Mesenchymal stem cell (in vitro differentiated cells and primary cell): ENCODE measurements at regions not wholly inside any gene's neighbourhood (a gene's known extent, or its start where the extent isn't known, plus 50 kb on each side); places are given as distances from the start of the nearest gene placed in this dataset.
A peak's percentile ranks its signal among the peaks of the same experiment; 100 is the strongest.

ENCODE experiments used
- DNase-seq: peaks from one replicate; pipeline ENCODE4 v3.0.0-alpha.2; 2013
- H2AFZ ChIP-seq: one replicate; pipeline ENCODE4 v1.6.1; 2013; ENCODE audit warnings: low read depth, mild to moderate bottlenecking, control low read depth, inconsistent platforms, low read length, moderate library complexity
- H2AK5ac ChIP-seq: 2 replicates; pipeline ENCODE4 v1.6.1; 2013; ENCODE audit warnings: low read length, moderate library complexity, mild to moderate bottlenecking, inconsistent platforms; ENCODE audit not compliant: severe bottlenecking
- H2BK120ac ChIP-seq: one replicate; pipeline ENCODE4 v1.6.1; 2013; ENCODE audit warnings: low read depth, mild to moderate bottlenecking, inconsistent platforms, low read length, moderate library complexity
- H2BK12ac ChIP-seq, 2 experiments: one replicate each; pipeline ENCODE4 v1.6.1; 2013; ENCODE audit warnings: inconsistent platforms in 2 of 2, low read length in 2 of 2, mild to moderate bottlenecking in 2 of 2, moderate library complexity in 2 of 2, control low read depth in 1 of 2
- H2BK15ac ChIP-seq: one replicate; pipeline ENCODE4 v1.6.1; 2013; ENCODE audit warnings: mild to moderate bottlenecking, low read depth, inconsistent platforms; ENCODE audit not compliant: poor library complexity, severe bottlenecking
- H2BK5ac ChIP-seq: 2 replicates; pipeline ENCODE4 v1.6.1; 2013; ENCODE audit warnings: low read depth, mild to moderate bottlenecking, low read length, control low read depth, inconsistent platforms; ENCODE audit not compliant: poor library complexity, severe bottlenecking
- H3K14ac ChIP-seq, 2 experiments: one replicate each; pipeline ENCODE4 v1.6.1; 2013; ENCODE audit warnings: inconsistent platforms in 2 of 2, low read length in 2 of 2, control low read depth in 1 of 2, mild to moderate bottlenecking in 1 of 2, moderate library complexity in 1 of 2
- H3K18ac ChIP-seq, 2 experiments: one replicate each; pipeline ENCODE4 v1.6.1; 2013; ENCODE audit warnings: inconsistent platforms in 2 of 2, low read length in 2 of 2, control low read depth in 1 of 2, low read depth in 1 of 2, mild to moderate bottlenecking in 1 of 2
- H3K23ac ChIP-seq, 2 experiments: one replicate each; pipeline ENCODE4 v1.6.1; 2013; ENCODE audit warnings: inconsistent platforms in 2 of 2, low read length in 2 of 2, mild to moderate bottlenecking in 2 of 2, moderate library complexity in 2 of 2, control low read depth in 1 of 2
- H3K27ac ChIP-seq: 2 replicates; pipeline ENCODE4 v1.5.1; 2013; ENCODE audit warnings: mild to moderate bottlenecking, moderate library complexity, low read length, control low read depth, inconsistent platforms; ENCODE audit not compliant: poor library complexity, severe bottlenecking
- H3K27me3 ChIP-seq, 2 experiments: 2 replicates each; pipeline versions ENCODE4 v1.6.1 to v1.7.0; 2013; ENCODE audit warnings: low read length in 2 of 2, mild to moderate bottlenecking in 2 of 2, moderate library complexity in 2 of 2, control low read depth in 1 of 2, inconsistent platforms in 1 of 2; ENCODE audit not compliant: control insufficient read depth in 1 of 2, insufficient read depth in 1 of 2
- H3K36me3 ChIP-seq, 2 experiments: 2 replicates each; pipeline versions ENCODE4 v1.6.1 to v1.7.0; 2013; ENCODE audit warnings: low read length in 2 of 2, control low read depth in 1 of 2, inconsistent platforms in 1 of 2, low read depth in 1 of 2, mild to moderate bottlenecking in 1 of 2; ENCODE audit not compliant: insufficient read depth in 2 of 2, control insufficient read depth in 1 of 2
- H3K4ac ChIP-seq, 2 experiments: one replicate each; pipeline ENCODE4 v1.6.1; 2013; ENCODE audit warnings: inconsistent platforms in 2 of 2, low read length in 2 of 2, mild to moderate bottlenecking in 2 of 2, moderate library complexity in 2 of 2, control low read depth in 1 of 2, low read depth in 1 of 2
- H3K4me1 ChIP-seq: 2 replicates; pipeline ENCODE4 v1.6.1; 2013; ENCODE audit warnings: low read depth, low read length, control low read depth; ENCODE audit not compliant: control insufficient read depth, insufficient read depth
- H3K4me2 ChIP-seq: 2 replicates; pipeline ENCODE4 v1.6.1; 2013; ENCODE audit warnings: low read length, mild to moderate bottlenecking, inconsistent platforms; ENCODE audit not compliant: poor library complexity, severe bottlenecking
- H3K4me3 ChIP-seq, 2 experiments: 2 replicates each; pipeline versions ENCODE4 v1.5.1 to v1.7.0; 2013; ENCODE audit warnings: low read length in 2 of 2, mild to moderate bottlenecking in 2 of 2, control low read depth in 1 of 2, low read depth in 1 of 2; ENCODE audit not compliant: insufficient read depth in 1 of 2
- H3K79me1 ChIP-seq: replicated peaks from 2 replicates; pipeline ENCODE4 v1.6.1; 2013; ENCODE audit warnings: mild to moderate bottlenecking, control low read depth, low read length, inconsistent platforms; ENCODE audit not compliant: poor library complexity, severe bottlenecking
- H3K9ac ChIP-seq: 2 replicates; pipeline ENCODE4 v1.7.0; 2013; ENCODE audit warnings: mild to moderate bottlenecking, low read length, moderate library complexity
- H3K9me3 ChIP-seq: 2 replicates; pipeline ENCODE4 v1.7.0; 2013; ENCODE audit warnings: mild to moderate bottlenecking, low read length; ENCODE audit not compliant: control insufficient read depth
- H4K8ac ChIP-seq: one replicate; pipeline ENCODE4 v1.6.1; 2013; ENCODE audit warnings: inconsistent platforms, mild to moderate bottlenecking, low read length, moderate library complexity
- H4K91ac ChIP-seq: one replicate; pipeline ENCODE4 v1.6.1; 2013; ENCODE audit warnings: mild to moderate bottlenecking, low read length, inconsistent platforms
- WGBS: methylation state at CpG from one replicate; pipeline ENCODE4 v1.1.7; 2013; ENCODE audit warnings: mixed read lengths; 5-methylcytosine and 5-hydroxymethylcytosine counted together

- Histone ChIP-seq H3K14ac (no peak overlapping the region), H2AK5ac (no peak overlapping the region), H3K9me3 (no peaks in the 10 kb centered on the region), H3K79me1 (no peaks in the 10 kb centered on the region), H4K91ac (no peak overlapping the region), H3K36me3 (no peaks in the 10 kb centered on the region), H2BK5ac (no peak overlapping the region), H3K4ac (no peak overlapping the region), H2AFZ (no peak overlapping the region), H3K4me3 (no peak overlapping the region), H2BK120ac (no peak overlapping the region), H3K23ac (no peak overlapping the region), H3K27ac (no peak overlapping the region), H3K9ac (no peak overlapping the region), H4K8ac (no peak overlapping the region), H3K4me1 (no peaks in the 10 kb centered on the region), H3K18ac (no peak overlapping the region), H2BK15ac (no peak overlapping the region), H3K27me3 (peaks cover 9 to 12% of the 10 kb centered on the region in 2 experiments), H2BK12ac (no peak overlapping the region), H3K4me2 (no peak overlapping the region)
- no peak for DNase-seq
- 62% methylated on average over 1 of the region's 4 CpGs for WGBS
These were observed 202.4 kb upstream of the AGAP1 start for GRCh38 chr2:235291461-235291860.

GRCh38 chr2:235293061-235293460 lies 200.8 kb upstream of the AGAP1 start:
- Histone ChIP-seq H3K14ac (no peak overlapping the region), H4K91ac (no peak overlapping the region), H3K9me3 (no peaks in the 10 kb centered on the region), H3K4me3 (no peak overlapping the region), H3K4me1 (no peaks in the 10 kb centered on the region), H2BK120ac (no peak overlapping the region), H3K23ac (no peak overlapping the region), H3K27ac (no peak overlapping the region), H2BK15ac (no peak overlapping the region), H3K27me3 (peaks cover 9 to 12% of the 10 kb centered on the region in 2 experiments), H3K79me1 (no peaks in the 10 kb centered on the region), H2AK5ac (no peak overlapping the region), H4K8ac (no peak overlapping the region), H3K4me2 (no peak overlapping the region), H3K9ac (no peak overlapping the region), H2BK5ac (no peak overlapping the region), H3K18ac (no peak overlapping the region), H3K4ac (no peak overlapping the region), H3K36me3 (no peaks in the 10 kb centered on the region), H2AFZ (no peak overlapping the region), H2BK12ac (no peak overlapping the region)
- DNase-seq: no peak
- WGBS: 96% methylated on average over 7 of the region's 8 CpGs

GRCh38 chr2:235295831-235296230 lies 198.0 kb upstream of the AGAP1 start:
- 84% methylated on average over 4 of the region's 4 CpGs for WGBS
- H3K4me3 ChIP-seq: no peak overlapping the region

GRCh38 chr2:235300368-235301201 lies 193.3 kb upstream of the AGAP1 start:
- Histone ChIP-seq H3K27ac (no peak overlapping the region), H2BK5ac (no peak overlapping the region), H4K91ac (no peak overlapping the region), H3K18ac (no peak overlapping the region), H3K9ac (no peak overlapping the region), H4K8ac (no peak overlapping the region), H2AFZ (no peak overlapping the region), H3K79me1 (no peaks in the 10 kb centered on the region), H3K23ac (no peak overlapping the region), H3K27me3 (peaks cover 16 to 26% of the 10 kb centered on the region in 2 experiments), H2BK12ac (no peak overlapping the region), H3K36me3 (no peaks in the 10 kb centered on the region), H3K14ac (no peak overlapping the region), H3K4me2 (no peak overlapping the region), H3K9me3 (no peaks in the 10 kb centered on the region), H2BK120ac (no peak overlapping the region), H2AK5ac (peak overlapping the region; percentile 13), H2BK15ac (no peak overlapping the region), H3K4ac (no peak overlapping the region), H3K4me1 (peaks cover 5% of the 10 kb centered on the region), H3K4me3 (no peak overlapping the region)
- 83% methylated on average over 15 of the region's 16 CpGs for WGBS
- peak; percentile 59 for DNase-seq

More at GRCh38 chr2:235295831-235296230, 198.0 kb upstream of the AGAP1 start:
- H2BK12ac ChIP-seq: no peak overlapping the region
- H3K9me3 ChIP-seq: no peaks in the 10 kb centered on the region
- DNase-seq: no peak
- H3K4ac ChIP-seq: no peak overlapping the region
- no peak overlapping the region for H3K27ac ChIP-seq
- no peak overlapping the region for H2BK5ac ChIP-seq
- H3K4me2 ChIP-seq: no peak overlapping the region
- no peak overlapping the region for H3K23ac ChIP-seq
- no peak overlapping the region for H3K9ac ChIP-seq
- no peaks in the 10 kb centered on the region for H3K79me1 ChIP-seq
- H3K36me3 ChIP-seq: no peaks in the 10 kb centered on the region
- H4K8ac ChIP-seq: no peak overlapping the region
- H3K27me3 ChIP-seq: peaks cover 9 to 19% of the 10 kb centered on the region in 2 experiments
- peaks cover 2% of the 10 kb centered on the region for H3K4me1 ChIP-seq
- H3K18ac ChIP-seq: no peak overlapping the region
- no peak overlapping the region for H2AFZ ChIP-seq
- H3K14ac ChIP-seq: no peak overlapping the region
- H4K91ac ChIP-seq: no peak overlapping the region
- no peak overlapping the region for H2BK15ac ChIP-seq
- no peak overlapping the region for H2BK120ac ChIP-seq
- no peak overlapping the region for H2AK5ac ChIP-seq
